OCI-LY7 (cell line): ENCODE measurements at regions not wholly inside any gene's neighbourhood (a gene's known extent, or its start where the extent isn't known, plus 50 kb on each side); places are given as distances from the start of the nearest gene placed in this dataset.

Source experiments
- BruUV-seq: library from RNA; stranded (reverse); fragments of 400-500 nt; replicated peaks from 2 replicates; lab custom pipeline; 2021; lab: Mats Ljungman, UMichigan
- CTCF ChIA-PET: fragments of 300-600 bp; sonication (Branson Sonifier 250); formaldehyde crosslinking; loops from one replicate; lab custom pipeline; 2022; ENCODE audit warnings: antibody characterized with exemption; ENCODE audit not compliant: unreplicated experiment; lab: Charles Lee
- POLR2A ChIA-PET: fragments of 300-600 bp; sonication (Branson Sonifier 250); formaldehyde crosslinking; loops from one replicate; lab custom pipeline; 2022; ENCODE audit warnings: antibody characterized with exemption; lab: Charles Lee
- DNase-seq: peaks from one replicate; pipeline ENCODE4 v3.0.0-alpha.2; 2015; ENCODE audit warnings: low spot score
- H2AFZ ChIP-seq: fragments of 200-600 bp; sonication (generic), shearing (Covaris generic); 2 replicates; pipeline ENCODE4 v1.6.1; 2014; ENCODE audit warnings: mild to moderate bottlenecking, antibody characterized with exemption, low read length, moderate library complexity
- H3K27ac ChIP-seq: fragments of 200-600 bp; sonication (generic); 2 replicates; pipeline ENCODE4 v1.5.1; 2014; ENCODE audit warnings: mixed run types, low read depth, mild to moderate bottlenecking, moderate library complexity, low read length, inconsistent platforms; ENCODE audit not compliant: poor library complexity, severe bottlenecking
- H3K36me3 ChIP-seq: fragments of 200-600 bp; sonication (generic); 2 replicates; pipeline ENCODE4 v1.6.1; 2014; ENCODE audit warnings: mild to moderate bottlenecking, antibody characterized with exemption, low read length, moderate library complexity, mixed read lengths; ENCODE audit not compliant: insufficient read depth
- H3K4me1 ChIP-seq: fragments of 200-600 bp; sonication (generic); 2 replicates; pipeline ENCODE4 v1.5.1; 2014; ENCODE audit warnings: mild to moderate bottlenecking, low read length; ENCODE audit not compliant: insufficient read depth, poor library complexity, severe bottlenecking
- H3K4me2 ChIP-seq: fragments of 200-600 bp; sonication (generic); 2 replicates; pipeline ENCODE4 v1.6.1; 2014; ENCODE audit warnings: mild to moderate bottlenecking, low read length
- H3K4me3 ChIP-seq: fragments of 200-600 bp; sonication (generic); 2 replicates; pipeline ENCODE4 v1.5.1; 2014; ENCODE audit warnings: mild to moderate bottlenecking, low read depth, low read length; ENCODE audit not compliant: poor library complexity, severe bottlenecking
- H3K79me2 ChIP-seq: fragments of 200-600 bp; sonication (generic); 2 replicates; pipeline ENCODE4 v1.6.1; 2016; ENCODE audit warnings: low read depth, mild to moderate bottlenecking, low read length, moderate library complexity, mixed read lengths; ENCODE audit not compliant: insufficient read depth
- H3K9me2 ChIP-seq: fragments of 200-600 bp; sonication (generic); 2 replicates; pipeline ENCODE4 v1.6.1; 2016; ENCODE audit warnings: mild to moderate bottlenecking, low read length, mixed read lengths; ENCODE audit not compliant: insufficient read depth
- H3K9me3 ChIP-seq: fragments of 200-600 bp; sonication (generic); 2 replicates; pipeline ENCODE4 v1.6.1; 2014; ENCODE audit warnings: mild to moderate bottlenecking, mixed run types, low read length, mixed read lengths
- H4K20me1 ChIP-seq: fragments of 200-600 bp; sonication (generic); 2 replicates; pipeline ENCODE4 v1.6.1; 2014; ENCODE audit warnings: mild to moderate bottlenecking, antibody characterized with exemption, low read length, moderate library complexity, mixed read lengths; ENCODE audit not compliant: insufficient read depth
- CTCF ChIP-seq: fragments of 200-600 bp; sonication (generic); conservative IDR thresholded peaks from 2 replicates; pipeline ENCODE4 v1.5.1; 2014; ENCODE audit warnings: mild to moderate bottlenecking, antibody characterized with exemption, low read length, moderate library complexity, mixed read lengths
- EZH2phosphoT487 ChIP-seq: fragments of 200-600 bp; sonication (generic); IDR thresholded peaks from 2 replicates; pipeline ENCODE4 v1.6.1; 2018; ENCODE audit warnings: low read depth, borderline replicate concordance, mild to moderate bottlenecking, mixed run types, antibody characterized with exemption, low read length, moderate library complexity, mixed read lengths
- intact Hi-C: fragments of 100-400 bp; cut with micrococcal nuclease; formaldehyde crosslinking; loops from one replicate; pipeline ENCODE4 v1.10.0; 2022; ENCODE audit not compliant: unreplicated experiment

- ChIA-PET POLR2A (interaction anchor here (0.6 to 0.7 kb wide), 2 partner anchors 404 to 654 kb away, joined by 3 to 5 read pairs; no protein-coding TSS in a partner anchor), CTCF (no interaction called here)
- TF ChIP-seq CTCF (no peak), EZH2phosphoT487 (no peak)
- H3K9me3 ChIP-seq: no peaks in the 10 kb centered on the region
- H3K79me2 ChIP-seq: no peaks in the 10 kb centered on the region
- intact Hi-C loops: no loop called here
- H3K9me2 ChIP-seq: no peaks in the 10 kb centered on the region
- H3K4me2 ChIP-seq: no peak overlapping the region
- no TSS peak for BruUV-seq
- no peak overlapping the region for H3K27ac ChIP-seq
- no peaks in the 10 kb centered on the region for H3K36me3 ChIP-seq
- no peak overlapping the region for H3K4me3 ChIP-seq
- no peak for DNase-seq
- H4K20me1 ChIP-seq: no peaks in the 10 kb centered on the region
- no peaks in the 10 kb centered on the region for H3K4me1 ChIP-seq
- no peak overlapping the region for H2AFZ ChIP-seq
Observed at GRCh38 chr11:70778883-70779282, 380.6 kb downstream of the CTTN start.

GRCh38 chr11:70779433-70780245, 381.3 kb downstream of the CTTN start:
- intact Hi-C loops: no loop called here
- POLR2A ChIA-PET: interaction anchor here (0.6 to 0.7 kb wide), 3 partner anchors 405 to 1363 kb away, joined by 3 to 5 read pairs (median 3); no protein-coding TSS in a partner anchor
- Histone ChIP-seq H3K79me2 (no peaks in the 10 kb centered on the region), H3K4me1 (no peaks in the 10 kb centered on the region), H3K36me3 (no peaks in the 10 kb centered on the region), H3K4me2 (no peak overlapping the region), H4K20me1 (no peaks in the 10 kb centered on the region), H2AFZ (no peak overlapping the region), H3K9me3 (no peaks in the 10 kb centered on the region), H3K27ac (no peak overlapping the region), H3K9me2 (no peaks in the 10 kb centered on the region), H3K4me3 (no peak overlapping the region)
- CTCF ChIA-PET: no interaction called here
- no peak for DNase-seq
- no TSS peak for BruUV-seq
- no peak for TF ChIP-seq EZH2phosphoT487
- no peak for TF ChIP-seq CTCF

- no peak for TF ChIP-seq EZH2phosphoT487
- TF ChIP-seq CTCF: no peak
- no peak overlapping the region for H2AFZ ChIP-seq
- no peak overlapping the region for H3K4me3 ChIP-seq
- H3K27ac ChIP-seq: no peak overlapping the region
- no peak for DNase-seq
- no peaks in the 10 kb centered on the region for H3K9me3 ChIP-seq
- BruUV-seq: no TSS peak
- H3K9me2 ChIP-seq: no peaks in the 10 kb centered on the region
- no peaks in the 10 kb centered on the region for H3K36me3 ChIP-seq
- ChIA-PET CTCF (no interaction called here), POLR2A (interaction anchor here (0.6 kb wide), 1 partner anchor 1364 kb away, joined by 3 read pairs; no protein-coding TSS in a partner anchor)
- intact Hi-C loops: no loop called here
- H4K20me1 ChIP-seq: no peaks in the 10 kb centered on the region
- no peaks in the 10 kb centered on the region for H3K79me2 ChIP-seq
- no peaks in the 10 kb centered on the region for H3K4me1 ChIP-seq
- no peak overlapping the region for H3K4me2 ChIP-seq
Observed at GRCh38 chr11:70780246-70780535, 381.9 kb downstream of the CTTN start.
